GM12864 (cell line): ENCODE measurements at regions not wholly inside any gene's neighbourhood (a gene's known extent, or its start where the extent isn't known, plus 50 kb on each side); places are given as distances from the start of the nearest gene placed in this dataset.
A peak's percentile ranks its signal among the peaks of the same experiment; 100 is the strongest.

Experiments used
- DNase-seq: peaks from one replicate; pipeline ENCODE4 v3.0.0-alpha.2; 2011; ENCODE audit warnings: low read depth
- H3K4me3 ChIP-seq: 2 replicates; pipeline ENCODE4 v1.5.1; 2011; ENCODE audit warnings: mild to moderate bottlenecking, low read depth, low read length, control low read depth
- TF ChIP-seq, protein P1 (sequence below): IDR thresholded peaks from 2 replicates; pipeline ENCODE4 v1.5.1; 2011; ENCODE audit warnings: low read depth, mild to moderate bottlenecking, moderate library complexity, low read length, control low read depth, inconsistent platforms; ENCODE audit errors: missing control alignments

DNA sequence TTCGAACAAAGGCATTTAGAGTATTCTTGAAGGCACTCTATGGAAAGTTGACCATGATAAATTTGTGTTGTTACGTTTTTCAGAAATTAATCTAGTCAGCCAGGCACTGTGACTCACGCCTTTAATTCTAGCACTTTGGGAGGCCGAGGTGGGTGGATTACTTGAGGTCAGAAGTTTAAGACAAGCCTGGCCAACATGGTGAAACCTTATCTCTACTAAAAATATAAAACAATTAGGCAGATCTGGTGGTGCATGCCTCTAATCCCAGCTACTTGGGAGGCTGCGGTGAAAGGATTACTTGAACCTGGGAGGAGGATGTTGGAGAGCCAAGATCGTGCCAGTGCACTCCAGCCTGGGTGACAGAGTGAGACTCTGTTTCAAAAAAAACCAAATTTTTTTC, 130.6 kb upstream of the BRINP3 start:
- no peak for DNase-seq
- TF ChIP-seq, protein P1, sequence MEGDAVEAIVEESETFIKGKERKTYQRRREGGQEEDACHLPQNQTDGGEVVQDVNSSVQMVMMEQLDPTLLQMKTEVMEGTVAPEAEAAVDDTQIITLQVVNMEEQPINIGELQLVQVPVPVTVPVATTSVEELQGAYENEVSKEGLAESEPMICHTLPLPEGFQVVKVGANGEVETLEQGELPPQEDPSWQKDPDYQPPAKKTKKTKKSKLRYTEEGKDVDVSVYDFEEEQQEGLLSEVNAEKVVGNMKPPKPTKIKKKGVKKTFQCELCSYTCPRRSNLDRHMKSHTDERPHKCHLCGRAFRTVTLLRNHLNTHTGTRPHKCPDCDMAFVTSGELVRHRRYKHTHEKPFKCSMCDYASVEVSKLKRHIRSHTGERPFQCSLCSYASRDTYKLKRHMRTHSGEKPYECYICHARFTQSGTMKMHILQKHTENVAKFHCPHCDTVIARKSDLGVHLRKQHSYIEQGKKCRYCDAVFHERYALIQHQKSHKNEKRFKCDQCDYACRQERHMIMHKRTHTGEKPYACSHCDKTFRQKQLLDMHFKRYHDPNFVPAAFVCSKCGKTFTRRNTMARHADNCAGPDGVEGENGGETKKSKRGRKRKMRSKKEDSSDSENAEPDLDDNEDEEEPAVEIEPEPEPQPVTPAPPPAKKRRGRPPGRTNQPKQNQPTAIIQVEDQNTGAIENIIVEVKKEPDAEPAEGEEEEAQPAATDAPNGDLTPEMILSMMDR, result no peak
- no peak overlapping the region for H3K4me3 ChIP-seq

DNA sequence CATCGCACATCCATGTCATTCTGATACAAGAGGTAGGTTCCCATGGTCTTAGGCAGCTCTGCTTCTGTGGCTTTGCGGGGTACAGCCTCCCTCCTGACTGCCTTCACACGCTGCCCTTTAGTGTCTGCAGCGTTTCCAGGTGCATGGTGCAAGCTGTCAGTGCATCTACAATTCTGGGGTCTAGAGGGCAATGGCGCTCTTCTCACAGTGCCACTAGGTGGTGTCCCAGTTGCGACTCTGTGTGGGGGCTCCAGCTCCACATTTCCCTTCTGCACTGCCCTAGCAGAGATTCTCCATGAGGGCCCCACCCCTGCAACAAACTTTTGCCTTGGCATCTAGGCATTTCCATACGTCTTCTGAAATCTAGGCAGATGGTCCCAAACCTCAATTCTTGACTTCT, 138.2 kb upstream of the BRINP3 start:
- no peak for DNase-seq
- H3K4me3 ChIP-seq, result no peak overlapping the region
- TF ChIP-seq, protein P1, result peak; percentile 33

DNA sequence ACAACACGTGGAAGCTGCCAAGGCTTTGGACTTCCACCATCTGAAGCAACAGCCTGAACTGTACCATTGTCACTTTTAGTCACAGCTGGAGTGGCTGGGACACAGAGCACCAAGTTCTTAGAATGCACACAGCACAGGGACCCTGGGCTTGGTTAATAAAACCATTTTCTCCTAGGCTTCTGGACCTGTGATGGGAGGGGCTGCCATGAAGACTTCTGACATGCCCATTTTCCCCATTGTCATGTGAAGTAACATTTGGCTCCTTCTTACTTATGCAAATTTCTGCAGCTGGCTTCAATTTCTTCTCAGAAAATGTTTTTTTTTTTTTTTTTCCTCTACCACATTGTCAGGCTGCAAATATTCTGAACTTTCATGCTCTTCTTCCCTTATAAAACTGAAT, 138.6 kb upstream of the BRINP3 start:
- H3K4me3 ChIP-seq, result no peak overlapping the region
- TF ChIP-seq, protein P1, result no peak
- DNase-seq, result no peak

- TF ChIP-seq, protein P1, result no peak
- DNase-seq, result no peak
- H3K4me3 ChIP-seq, result no peak overlapping the region
Measured at GRCh38 chr1:190619724-190620123, 142.1 kb upstream of the BRINP3 start.

GRCh38 chr1:190633488-190633887, 155.8 kb upstream of the BRINP3 start:
- no peak for DNase-seq
- TF ChIP-seq, protein P1, result no peak

GRCh38 chr1:190634134-190634533, 156.5 kb upstream of the BRINP3 start:
- no peak for DNase-seq
- TF ChIP-seq, protein P1, result no peak
- H3K4me3 ChIP-seq, result no peak overlapping the region

More at GRCh38 chr1:190633488-190633887, 155.8 kb upstream of the BRINP3 start:
- H3K4me3 ChIP-seq, result no peak overlapping the region

GRCh38 chr1:190649553-190649952, 171.9 kb upstream of the BRINP3 start:
- H3K4me3 ChIP-seq, result no peak overlapping the region
- TF ChIP-seq, protein P1, result no peak
- no peak for DNase-seq
